ENCODE measurements at regions not wholly inside any gene's neighbourhood (a gene's known extent, or its start where the extent isn't known, plus 50 kb on each side); places are given as distances from the start of the nearest gene placed in this dataset.

DNA sequence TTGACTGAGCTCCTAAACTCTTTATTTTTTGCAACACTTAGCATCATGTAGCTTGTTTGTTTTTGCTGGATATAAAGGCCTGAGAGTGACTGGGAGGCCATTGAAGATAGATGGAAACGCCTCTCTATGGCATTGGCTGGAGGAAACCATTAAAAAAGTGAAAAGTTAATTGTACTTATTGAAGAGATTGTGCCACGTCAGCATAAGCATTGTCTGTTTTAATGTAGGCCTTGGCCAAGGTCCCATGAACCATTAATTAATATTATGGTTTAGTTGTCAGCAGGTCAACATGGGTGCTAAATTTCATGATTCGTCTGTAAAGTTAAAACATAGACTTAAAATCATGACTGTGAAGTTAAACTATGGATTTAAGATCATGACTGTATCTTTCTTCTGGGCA, 178.6 kb downstream of the GATA3 start:
- no peak for DNase-seq

DNA sequence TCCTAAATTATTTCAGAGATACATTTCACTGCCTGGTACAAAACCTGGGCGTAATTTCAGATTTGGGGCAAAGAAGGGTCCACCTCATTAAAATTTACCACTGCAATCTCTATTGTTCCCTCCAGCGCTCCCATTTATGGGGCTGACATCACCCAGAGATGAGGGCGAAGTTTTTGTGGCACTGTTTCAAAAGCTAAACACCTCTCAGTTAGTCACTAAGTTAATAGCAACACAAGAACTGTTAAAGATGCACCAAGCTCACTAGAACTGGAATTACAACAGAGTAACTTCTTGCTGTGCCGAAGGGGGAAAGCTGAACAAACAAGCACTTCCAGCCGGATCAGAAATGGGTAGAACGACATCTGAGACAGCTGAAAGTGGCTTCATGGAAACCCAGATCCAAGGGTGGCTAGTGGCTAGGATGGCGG, 179.4 kb downstream of the GATA3 start:
- no peak for DNase-seq

DNA sequence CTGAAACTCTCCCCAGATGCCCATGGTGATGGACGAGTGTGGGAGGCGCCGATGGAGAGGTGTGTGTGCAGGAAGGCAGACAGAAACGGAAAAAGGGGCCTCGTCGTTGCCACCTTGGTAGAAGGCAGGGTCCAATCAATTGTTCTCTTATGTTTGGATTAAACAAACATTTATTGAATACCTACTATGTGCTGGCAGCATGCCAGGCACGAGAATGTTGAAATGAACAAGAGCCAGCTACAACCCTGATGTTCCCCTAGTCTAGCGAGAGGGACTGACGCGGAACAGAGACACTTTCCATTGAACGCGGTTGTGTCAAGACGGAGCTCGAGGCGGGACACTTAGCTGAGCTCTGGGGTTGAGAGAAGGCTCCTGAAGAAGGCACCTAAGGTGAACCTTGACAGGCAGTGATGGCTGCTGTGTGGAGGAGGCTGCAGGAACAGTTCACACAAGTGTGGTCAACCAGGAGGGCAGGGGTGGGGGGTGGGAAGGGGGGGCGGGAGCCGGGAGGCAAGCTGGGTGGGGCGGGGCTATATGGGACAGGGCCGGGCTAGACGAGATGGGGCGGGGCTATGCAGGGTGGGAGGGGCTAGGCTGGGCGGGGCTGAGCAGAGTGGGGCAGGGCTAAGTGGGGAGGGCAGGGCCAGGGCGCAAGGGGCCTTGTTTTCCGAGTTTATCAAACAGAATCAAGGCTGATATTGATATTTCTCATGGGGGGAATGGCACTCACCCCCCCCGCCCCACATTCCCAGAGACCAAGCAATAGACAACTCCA, 181.0 kb downstream of the GATA3 start:
- no peak for DNase-seq

GRCh38 chr10:8238986-8239385, 184.5 kb downstream of the GATA3 start:
- DNase-seq = peak in 1 of 2 donors; percentile 40

- DNase-seq = no peak
Observed at GRCh38 chr10:8240861-8241260, 186.4 kb downstream of the GATA3 start.

DNA sequence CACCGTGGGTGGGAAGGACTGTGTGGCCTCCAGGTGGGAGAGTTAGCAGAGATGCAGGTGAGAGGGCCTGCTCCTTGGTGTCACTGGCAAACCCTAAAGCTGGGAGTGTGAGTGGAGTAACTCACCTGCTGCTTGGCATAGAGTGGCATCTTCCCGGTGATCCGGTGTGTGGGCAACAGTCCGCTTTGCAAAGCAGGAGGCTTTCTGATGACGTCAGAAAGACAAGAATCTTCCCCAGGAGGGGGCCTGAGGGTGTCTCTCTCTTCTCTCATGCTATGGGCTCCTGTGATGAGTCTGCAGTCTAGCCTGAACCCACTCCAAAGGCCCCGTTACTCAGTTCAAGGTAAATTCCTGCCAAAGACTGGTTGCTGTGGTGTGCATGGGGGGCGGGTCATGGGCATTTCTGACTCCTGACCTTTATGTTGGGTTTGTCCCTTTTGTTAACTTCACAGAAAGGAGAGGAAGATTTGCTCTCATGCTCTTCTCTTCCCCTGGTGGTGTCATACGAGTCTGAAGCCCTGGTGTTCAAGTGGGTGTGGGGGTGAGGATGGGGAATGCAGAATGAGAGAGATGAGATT, 187.9 kb downstream of the GATA3 start:
- DNase-seq = no peak

- DNase-seq = peak in 1 of 2 donors; percentile 61
Observed at GRCh38 chr10:8245131-8245813, 190.8 kb downstream of the GATA3 start.

DNA sequence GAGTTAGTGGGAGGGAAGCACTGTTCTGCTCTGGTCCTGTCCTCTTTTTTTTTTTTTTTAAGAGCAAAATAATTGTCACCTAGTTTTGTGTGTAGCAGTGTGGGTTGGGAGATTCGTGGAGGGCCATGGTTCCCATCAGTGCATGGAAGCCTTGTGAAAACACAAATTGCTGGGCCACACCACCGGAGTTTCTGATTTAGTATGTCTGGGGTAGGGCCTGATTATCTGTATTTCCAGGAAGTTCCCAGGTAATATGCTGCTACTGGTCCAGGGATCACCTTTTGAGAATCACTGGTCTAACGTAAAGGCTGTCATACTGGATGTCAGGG, 191.3 kb downstream of the GATA3 start:
- DNase-seq = no peak

- no peak for DNase-seq
Observed at GRCh38 chr10:8246548-8246947, 192.1 kb downstream of the GATA3 start.

DNA sequence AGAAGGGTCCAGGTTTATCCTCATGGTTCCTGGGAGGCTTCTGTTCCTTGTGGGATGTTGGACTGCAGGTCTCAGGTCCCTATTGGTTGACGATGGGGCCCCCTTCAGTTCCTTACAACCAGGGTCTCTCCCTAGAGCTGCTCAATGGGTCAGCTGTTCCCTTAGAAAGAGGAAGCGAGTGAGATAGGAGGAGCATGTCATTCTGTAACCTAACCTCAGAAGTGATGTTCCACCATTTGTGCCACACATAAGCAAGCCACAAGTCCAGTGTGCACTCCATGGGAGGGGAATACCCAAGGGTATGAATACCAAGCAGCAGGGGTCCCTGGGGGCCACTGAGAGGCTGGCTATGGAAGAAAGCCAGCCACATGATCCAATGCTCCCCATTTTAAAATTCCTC, 192.7 kb downstream of the GATA3 start:
- no peak for DNase-seq

DNA sequence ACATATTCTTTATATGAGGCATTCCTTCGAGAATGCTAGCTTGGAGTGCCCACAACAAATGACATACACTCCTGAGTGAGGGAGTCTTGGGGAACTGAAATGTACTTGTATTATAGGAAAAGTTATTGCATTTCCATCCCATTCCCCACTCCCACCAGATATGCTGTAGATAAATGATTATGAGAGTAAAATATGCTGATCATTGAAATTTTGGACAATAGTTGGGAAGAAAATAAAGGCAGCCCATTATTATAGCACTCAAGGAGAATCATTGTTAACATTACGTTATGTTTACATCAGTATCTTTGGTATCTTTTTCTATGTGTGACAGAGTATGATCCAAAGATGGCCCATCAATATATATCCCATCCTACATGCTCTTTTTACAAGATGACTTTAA, 194.4 kb downstream of the GATA3 start:
- no peak for DNase-seq

DNA sequence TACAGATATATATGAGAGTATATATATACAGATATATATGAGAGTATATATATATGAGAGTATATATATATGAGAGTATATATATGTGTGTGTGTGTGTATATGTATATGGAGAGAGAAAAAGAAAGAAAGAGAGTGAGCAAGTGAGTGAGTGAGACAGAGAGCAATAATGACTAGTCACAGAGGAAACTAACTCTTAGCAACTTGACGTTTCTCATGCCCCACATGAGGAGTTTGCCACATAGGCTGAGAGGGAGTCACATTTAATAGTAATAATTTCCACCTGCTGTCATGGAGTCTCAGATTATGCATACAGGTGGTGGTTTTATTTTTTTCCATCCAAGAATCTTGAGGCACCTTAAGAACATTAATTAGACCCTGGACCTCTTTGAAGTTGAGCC, 199.9 kb downstream of the GATA3 start:
- DNase-seq = no peak

- DNase-seq = no peak
Observed at GRCh38 chr10:8255301-8255700, 200.8 kb downstream of the GATA3 start.

- DNase-seq = no peak
Observed at GRCh38 chr10:8260645-8261044, 206.2 kb downstream of the GATA3 start.

DNA sequence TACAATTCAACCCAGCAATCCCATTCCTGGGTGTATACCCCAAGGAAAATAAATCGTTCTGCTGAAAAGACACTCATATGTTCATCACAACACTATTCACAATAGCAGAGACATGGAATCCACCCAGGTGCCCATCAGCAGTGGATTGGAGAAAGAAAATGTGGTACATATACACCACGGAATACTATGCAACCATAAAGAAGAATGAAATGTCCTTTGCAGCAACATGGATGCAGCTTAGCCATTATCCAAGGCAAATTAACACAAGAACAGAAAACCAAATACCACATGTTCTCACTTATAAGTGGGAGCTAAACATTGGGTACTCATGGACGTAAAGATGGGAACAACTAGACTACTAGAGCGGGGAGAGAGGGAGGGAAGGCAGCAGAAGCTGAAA, 207.8 kb downstream of the GATA3 start:
- DNase-seq = no peak

GRCh38 chr10:8269976-8270375, 215.5 kb downstream of the GATA3 start:
- no peak for DNase-seq

GRCh38 chr10:8272794-8273425, 218.4 kb downstream of the GATA3 start:
- no peak for DNase-seq

- no peak for DNase-seq
Observed at GRCh38 chr10:8273749-8274148, 219.3 kb downstream of the GATA3 start.

GRCh38 chr10:8275911-8276310, 221.4 kb downstream of the GATA3 start:
- DNase-seq = no peak

DNA sequence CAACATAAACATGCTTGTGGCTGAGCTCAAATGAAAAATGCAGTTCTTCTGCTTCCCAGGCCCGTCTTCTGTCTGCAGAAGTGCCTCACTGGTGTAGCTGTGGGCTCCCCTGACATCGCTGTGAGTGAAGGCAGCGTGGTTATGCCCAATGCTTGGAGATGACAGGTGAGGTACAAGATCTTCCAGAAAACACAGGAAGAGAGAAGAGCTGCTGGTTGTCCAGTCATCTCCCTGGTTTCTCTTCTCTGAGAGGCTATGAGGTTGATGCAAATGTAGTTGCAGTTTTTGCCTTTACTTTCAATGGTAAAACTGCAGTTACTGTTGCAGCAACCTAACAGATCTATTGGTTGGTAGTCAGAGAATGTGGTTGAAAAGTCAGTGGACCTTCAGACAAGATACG, 223.6 kb downstream of the GATA3 start:
- DNase-seq = no peak

DNA sequence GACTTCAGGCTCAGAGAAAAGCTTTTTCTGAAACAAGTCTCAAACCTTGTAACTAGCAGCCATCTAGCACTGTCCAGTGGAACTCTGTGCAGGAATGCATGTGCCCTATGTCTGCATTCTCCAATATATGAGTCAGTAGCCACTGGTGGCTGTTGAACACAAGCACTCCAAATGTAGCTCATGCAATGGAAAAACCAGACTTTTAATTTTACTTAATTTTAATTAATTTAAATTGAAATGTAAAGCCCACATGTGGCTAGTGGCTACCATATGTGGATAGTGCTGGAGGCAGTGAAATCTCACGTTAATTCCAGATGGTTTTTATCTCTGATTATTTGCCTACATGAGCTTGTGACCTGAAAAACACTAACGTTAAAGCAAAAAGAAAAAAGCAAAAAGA, 225.1 kb downstream of the GATA3 start:
- DNase-seq = no peak

- DNase-seq = no peak
Observed at GRCh38 chr10:8280946-8281345, 226.5 kb downstream of the GATA3 start.

- DNase-seq = no peak
Observed at GRCh38 chr10:8282340-8282739, 227.9 kb downstream of the GATA3 start.

All from CD4-positive, alpha-beta T cell treated with Interferon alpha-2 for 1 hour (primary cell).